Activated T-cell treated with anti-CD3 and anti-CD28 coated beads for 1 hour (primary cell): ENCODE measurements at regions not wholly inside any gene's neighbourhood (a gene's known extent, or its start where the extent isn't known, plus 50 kb on each side); places are given as distances from the start of the nearest gene placed in this dataset.
"Not testable (repeated sequence)": the region's sequence is repeated elsewhere in the genome, so short reads cannot be mapped to it uniquely, and the experiment has no call there.

Source experiments
- DNase-seq: peaks from one replicate; pipeline ENCODE4 v3.0.0-alpha.2; 2020; ENCODE audit warnings: low read depth

GRCh38 chr2:195312662-195313061 is 344.4 kb upstream of the SLC39A10 start:
- no peak for DNase-seq

- no peak for DNase-seq
Measured at GRCh38 chr2:195308163-195308562, 348.9 kb upstream of the SLC39A10 start.

GRCh38 chr2:195307751-195308150 is 349.3 kb upstream of the SLC39A10 start:
- no peak for DNase-seq

GRCh38 chr2:195304310-195304709 is 352.7 kb upstream of the SLC39A10 start:
- no peak for DNase-seq

GRCh38 chr2:195300631-195301030 is 356.4 kb upstream of the SLC39A10 start:
- DNase-seq = no peak

GRCh38 chr2:195299600-195299999 is 357.4 kb upstream of the SLC39A10 start:
- DNase-seq = no peak

- no peak for DNase-seq
Measured at GRCh38 chr2:195296490-195296889, 360.5 kb upstream of the SLC39A10 start.

- DNase-seq = no peak
Measured at GRCh38 chr2:195289081-195289480, 367.9 kb upstream of the SLC39A10 start.

GRCh38 chr2:195279840-195280427 is 377.1 kb upstream of the SLC39A10 start:
- DNase-seq = no peak

- DNase-seq = no peak
Measured at GRCh38 chr2:195270466-195271039, 386.5 kb upstream of the SLC39A10 start.

GRCh38 chr2:195269220-195269619 is 387.8 kb upstream of the SLC39A10 start:
- no peak for DNase-seq

GRCh38 chr2:195257979-195258378 is 399.0 kb upstream of the SLC39A10 start:
- DNase-seq = no peak

GRCh38 chr2:195252018-195252417 is 405.0 kb upstream of the SLC39A10 start:
- DNase-seq = no peak

GRCh38 chr2:195251214-195251613 is 405.8 kb upstream of the SLC39A10 start:
- no peak for DNase-seq

GRCh38 chr2:195238826-195239225 is 418.2 kb upstream of the SLC39A10 start:
- no peak for DNase-seq

GRCh38 chr2:195238379-195238778 is 418.6 kb upstream of the SLC39A10 start:
- DNase-seq = no peak

GRCh38 chr2:195228547-195228946 is 428.5 kb upstream of the SLC39A10 start:
- not testable (repeated sequence) for DNase-seq

- no peak for DNase-seq
Measured at GRCh38 chr2:195214072-195214471, 443.0 kb upstream of the SLC39A10 start.

GRCh38 chr2:195212586-195212985 is 444.4 kb upstream of the SLC39A10 start:
- DNase-seq = no peak

- no peak for DNase-seq
Measured at GRCh38 chr2:195202163-195202845, 454.7 kb upstream of the SLC39A10 start.

GRCh38 chr2:195199864-195200263 is 457.2 kb upstream of the SLC39A10 start:
- DNase-seq = no peak

- no peak for DNase-seq
Measured at GRCh38 chr2:195181059-195181705, 475.8 kb upstream of the SLC39A10 start.

GRCh38 chr2:195168369-195168768 is 488.7 kb upstream of the SLC39A10 start:
- no peak for DNase-seq
